HEK293T (cell line): ENCODE measurements at regions not wholly inside any gene's neighbourhood (a gene's known extent, or its start where the extent isn't known, plus 50 kb on each side); places are given as distances from the start of the nearest gene placed in this dataset.

Experiments used
- CTCF ChIA-PET: fragments of 350-600 bp; formaldehyde crosslinking; extraction: SDS; loops from one replicate; lab custom pipeline; 2021; ENCODE audit warnings: antibody characterized with exemption, inconsistent platforms; lab: Yijun Ruan, JAX
- POLR2A ChIA-PET: fragments of 350-600 bp; formaldehyde crosslinking; extraction: SDS; loops from one replicate; lab custom pipeline; 2020; ENCODE audit warnings: antibody characterized with exemption, inconsistent platforms; lab: Yijun Ruan, JAX
- DNase-seq: peaks from one replicate; pipeline ENCODE4 v3.0.0; 2012; ENCODE audit warnings: mixed read lengths; ENCODE audit errors: extremely low spot score
- ARNT ChIP-seq: fragments of 450-650 bp; IDR thresholded peaks from 2 replicates; pipeline ENCODE4 v1.6.1; 2017; ENCODE audit warnings: mild to moderate bottlenecking
- BHLHE40 ChIP-seq: fragments of 450-650 bp; IDR thresholded peaks from 2 replicates; pipeline ENCODE4 v1.6.1; 2016; ENCODE audit warnings: mild to moderate bottlenecking, moderate library complexity, borderline replicate concordance
- CTBP1 ChIP-seq: fragments of 450-650 bp; IDR thresholded peaks from 2 replicates; pipeline ENCODE4 v1.6.1; 2016; ENCODE audit warnings: borderline replicate concordance
- ELF4 ChIP-seq: fragments of 450-650 bp; IDR thresholded peaks from 2 replicates; pipeline ENCODE4 v1.6.1; 2017; ENCODE audit warnings: antibody characterized with exemption
- FOXA1 ChIP-seq: fragments of 450-650 bp; IDR thresholded peaks from 2 replicates; pipeline ENCODE4 v1.6.1; 2016; ENCODE audit warnings: mild to moderate bottlenecking
- FOXK2 ChIP-seq: fragments of 450-650 bp; IDR thresholded peaks from 2 replicates; pipeline ENCODE4 v1.6.1; 2016; ENCODE audit warnings: mild to moderate bottlenecking
- FOXM1 ChIP-seq: fragments of 450-650 bp; IDR thresholded peaks from 2 replicates; pipeline ENCODE4 v1.6.1; 2017; ENCODE audit warnings: mild to moderate bottlenecking, borderline replicate concordance
- HDGF ChIP-seq: fragments of 450-650 bp; IDR thresholded peaks from 2 replicates; pipeline ENCODE4 v1.6.1; 2017; ENCODE audit warnings: antibody characterized with exemption, borderline replicate concordance
- L3MBTL2 ChIP-seq: fragments of 450-650 bp; conservative IDR thresholded peaks from 2 replicates; pipeline ENCODE4 v1.6.1; 2016; ENCODE audit warnings: mild to moderate bottlenecking
- LEF1 ChIP-seq: fragments of 450-650 bp; IDR thresholded peaks from 2 replicates; pipeline ENCODE4 v1.6.1; 2017; ENCODE audit warnings: mild to moderate bottlenecking, borderline replicate concordance
- NFRKB ChIP-seq: fragments of 450-650 bp; IDR thresholded peaks from 2 replicates; pipeline ENCODE4 v1.6.1; 2016; ENCODE audit warnings: mild to moderate bottlenecking, moderate library complexity
- PKNOX1 ChIP-seq: fragments of 450-650 bp; IDR thresholded peaks from 2 replicates; pipeline ENCODE4 v1.6.1; 2016
- SP1 ChIP-seq: fragments of 450-650 bp; IDR thresholded peaks from 2 replicates; pipeline ENCODE4 v1.6.1; 2017
- SUZ12 ChIP-seq: fragments of 450-650 bp; IDR thresholded peaks from 2 replicates; pipeline ENCODE4 v1.6.1; 2016; ENCODE audit warnings: mild to moderate bottlenecking
- TARDBP ChIP-seq: fragments of 450-650 bp; IDR thresholded peaks from 2 replicates; pipeline ENCODE4 v1.6.1; 2016
- ZNF384 ChIP-seq: fragments of 450-650 bp; IDR thresholded peaks from 2 replicates; pipeline ENCODE4 v1.6.1; 2016

GRCh38 chr3:55329849-55330248 lies 157.3 kb downstream of the WNT5A start:
- DNase-seq: no peak
- TF ChIP-seq SUZ12 (no peak), FOXA1 (no peak)
- ChIA-PET CTCF (no interaction called here), POLR2A (no interaction called here)

- POLR2A ChIA-PET: no interaction called here
- DNase-seq: no peak
- TF ChIP-seq SUZ12: no peak
- CTCF ChIA-PET: interaction anchor here (0.6 kb wide), 1 partner anchor 108 kb away, joined by 3 read pairs; no protein-coding TSS in a partner anchor
Observed at GRCh38 chr3:55327131-55327920, 159.8 kb downstream of the WNT5A start.

- no peak for TF ChIP-seq ARNT
- TF ChIP-seq FOXM1: no peak
- no peak for TF ChIP-seq LEF1
- no peak for TF ChIP-seq FOXA1
- TF ChIP-seq L3MBTL2: no peak
- no peak for TF ChIP-seq ELF4
- no peak for TF ChIP-seq HDGF
- no peak for TF ChIP-seq PKNOX1
- no peak for TF ChIP-seq ZNF384
- TF ChIP-seq NFRKB: no peak
- CTCF ChIA-PET: interaction anchor here (0.8 kb wide), 1 partner anchor 8 kb away, joined by 3 read pairs; no protein-coding TSS in a partner anchor
- POLR2A ChIA-PET: no interaction called here
- DNase-seq: no peak
Observed at GRCh38 chr3:55322638-55323037, 164.5 kb downstream of the WNT5A start.

- POLR2A ChIA-PET: no interaction called here
- DNase-seq: no peak
- CTCF ChIA-PET: no interaction called here
- TF ChIP-seq PKNOX1 (no peak), SUZ12 (no peak), HDGF (no peak), SP1 (no peak), ARNT (no peak), FOXA1 (no peak)
Observed at GRCh38 chr3:55320928-55321327, 166.2 kb downstream of the WNT5A start.

- TF ChIP-seq FOXM1: no peak
- TF ChIP-seq BHLHE40: no peak
- TF ChIP-seq SP1: no peak
- TF ChIP-seq SUZ12: no peak
- no peak for TF ChIP-seq ZNF384
- no peak for TF ChIP-seq HDGF
- TF ChIP-seq FOXK2: no peak
- TF ChIP-seq LEF1: no peak
- TF ChIP-seq NFRKB: no peak
- no peak for TF ChIP-seq PKNOX1
- POLR2A ChIA-PET: no interaction called here
- CTCF ChIA-PET: interaction anchor here (1.6 kb wide), 1 partner anchor 7 kb away, joined by 3 read pairs; no protein-coding TSS in a partner anchor
- no peak for DNase-seq
Observed at GRCh38 chr3:55315396-55315795, 171.7 kb downstream of the WNT5A start.

GRCh38 chr3:55313666-55314065 lies 173.4 kb downstream of the WNT5A start:
- no peak for DNase-seq
- TF ChIP-seq NFRKB (no peak), ELF4 (no peak), LEF1 (no peak), FOXM1 (no peak), ZNF384 (no peak), L3MBTL2 (no peak), HDGF (no peak), BHLHE40 (no peak), TARDBP (no peak), ARNT (no peak), PKNOX1 (no peak), CTBP1 (no peak)
- ChIA-PET CTCF (interaction anchor here (1.6 kb wide), 1 partner anchor 9 kb away, joined by 3 read pairs; no protein-coding TSS in a partner anchor), POLR2A (no interaction called here)
